Mesenchymal stem cell (in vitro differentiated cells and primary cell): ENCODE measurements at regions not wholly inside any gene's neighbourhood (a gene's known extent, or its start where the extent isn't known, plus 50 kb on each side); places are given as distances from the start of the nearest gene placed in this dataset.

Experiments used
- DNase-seq: peaks from one replicate; pipeline ENCODE4 v3.0.0-alpha.2; 2013
- H2AFZ ChIP-seq: one replicate; pipeline ENCODE4 v1.6.1; 2013; ENCODE audit warnings: low read depth, mild to moderate bottlenecking, control low read depth, inconsistent platforms, low read length, moderate library complexity
- H2AK5ac ChIP-seq: 2 replicates; pipeline ENCODE4 v1.6.1; 2013; ENCODE audit warnings: low read length, moderate library complexity, mild to moderate bottlenecking, inconsistent platforms; ENCODE audit not compliant: severe bottlenecking
- H2BK120ac ChIP-seq: one replicate; pipeline ENCODE4 v1.6.1; 2013; ENCODE audit warnings: low read depth, mild to moderate bottlenecking, inconsistent platforms, low read length, moderate library complexity
- H2BK12ac ChIP-seq, 2 experiments: one replicate each; pipeline ENCODE4 v1.6.1; 2013; ENCODE audit warnings: inconsistent platforms in 2 of 2, low read length in 2 of 2, mild to moderate bottlenecking in 2 of 2, moderate library complexity in 2 of 2, control low read depth in 1 of 2
- H2BK15ac ChIP-seq: one replicate; pipeline ENCODE4 v1.6.1; 2013; ENCODE audit warnings: mild to moderate bottlenecking, low read depth, inconsistent platforms; ENCODE audit not compliant: poor library complexity, severe bottlenecking
- H2BK5ac ChIP-seq: 2 replicates; pipeline ENCODE4 v1.6.1; 2013; ENCODE audit warnings: low read depth, mild to moderate bottlenecking, low read length, control low read depth, inconsistent platforms; ENCODE audit not compliant: poor library complexity, severe bottlenecking
- H3K14ac ChIP-seq, 2 experiments: one replicate each; pipeline ENCODE4 v1.6.1; 2013; ENCODE audit warnings: inconsistent platforms in 2 of 2, low read length in 2 of 2, control low read depth in 1 of 2, mild to moderate bottlenecking in 1 of 2, moderate library complexity in 1 of 2
- H3K18ac ChIP-seq, 2 experiments: one replicate each; pipeline ENCODE4 v1.6.1; 2013; ENCODE audit warnings: inconsistent platforms in 2 of 2, low read length in 2 of 2, control low read depth in 1 of 2, low read depth in 1 of 2, mild to moderate bottlenecking in 1 of 2
- H3K23ac ChIP-seq, 2 experiments: one replicate each; pipeline ENCODE4 v1.6.1; 2013; ENCODE audit warnings: inconsistent platforms in 2 of 2, low read length in 2 of 2, mild to moderate bottlenecking in 2 of 2, moderate library complexity in 2 of 2, control low read depth in 1 of 2
- H3K27ac ChIP-seq: 2 replicates; pipeline ENCODE4 v1.5.1; 2013; ENCODE audit warnings: mild to moderate bottlenecking, moderate library complexity, low read length, control low read depth, inconsistent platforms; ENCODE audit not compliant: poor library complexity, severe bottlenecking
- H3K27me3 ChIP-seq, 2 experiments: 2 replicates each; pipeline versions ENCODE4 v1.6.1 to v1.7.0; 2013; ENCODE audit warnings: low read length in 2 of 2, mild to moderate bottlenecking in 2 of 2, moderate library complexity in 2 of 2, control low read depth in 1 of 2, inconsistent platforms in 1 of 2; ENCODE audit not compliant: control insufficient read depth in 1 of 2, insufficient read depth in 1 of 2
- H3K36me3 ChIP-seq, 2 experiments: 2 replicates each; pipeline versions ENCODE4 v1.6.1 to v1.7.0; 2013; ENCODE audit warnings: low read length in 2 of 2, control low read depth in 1 of 2, inconsistent platforms in 1 of 2, low read depth in 1 of 2, mild to moderate bottlenecking in 1 of 2; ENCODE audit not compliant: insufficient read depth in 2 of 2, control insufficient read depth in 1 of 2
- H3K4ac ChIP-seq, 2 experiments: one replicate each; pipeline ENCODE4 v1.6.1; 2013; ENCODE audit warnings: inconsistent platforms in 2 of 2, low read length in 2 of 2, mild to moderate bottlenecking in 2 of 2, moderate library complexity in 2 of 2, control low read depth in 1 of 2, low read depth in 1 of 2
- H3K4me1 ChIP-seq: 2 replicates; pipeline ENCODE4 v1.6.1; 2013; ENCODE audit warnings: low read depth, low read length, control low read depth; ENCODE audit not compliant: control insufficient read depth, insufficient read depth
- H3K4me2 ChIP-seq: 2 replicates; pipeline ENCODE4 v1.6.1; 2013; ENCODE audit warnings: low read length, mild to moderate bottlenecking, inconsistent platforms; ENCODE audit not compliant: poor library complexity, severe bottlenecking
- H3K4me3 ChIP-seq, 2 experiments: 2 replicates each; pipeline versions ENCODE4 v1.5.1 to v1.7.0; 2013; ENCODE audit warnings: low read length in 2 of 2, mild to moderate bottlenecking in 2 of 2, control low read depth in 1 of 2, low read depth in 1 of 2; ENCODE audit not compliant: insufficient read depth in 1 of 2
- H3K79me1 ChIP-seq: replicated peaks from 2 replicates; pipeline ENCODE4 v1.6.1; 2013; ENCODE audit warnings: mild to moderate bottlenecking, control low read depth, low read length, inconsistent platforms; ENCODE audit not compliant: poor library complexity, severe bottlenecking
- H3K9ac ChIP-seq: 2 replicates; pipeline ENCODE4 v1.7.0; 2013; ENCODE audit warnings: mild to moderate bottlenecking, low read length, moderate library complexity
- H3K9me3 ChIP-seq: 2 replicates; pipeline ENCODE4 v1.7.0; 2013; ENCODE audit warnings: mild to moderate bottlenecking, low read length; ENCODE audit not compliant: control insufficient read depth
- H4K8ac ChIP-seq: one replicate; pipeline ENCODE4 v1.6.1; 2013; ENCODE audit warnings: inconsistent platforms, mild to moderate bottlenecking, low read length, moderate library complexity
- H4K91ac ChIP-seq: one replicate; pipeline ENCODE4 v1.6.1; 2013; ENCODE audit warnings: mild to moderate bottlenecking, low read length, inconsistent platforms
- WGBS: methylation state at CpG from one replicate; pipeline ENCODE4 v1.1.7; 2013; ENCODE audit warnings: mixed read lengths; 5-methylcytosine and 5-hydroxymethylcytosine counted together

- WGBS: 81% methylated on average over 3 of the region's 3 CpGs
- H3K9ac ChIP-seq: no peak overlapping the region
- H3K14ac ChIP-seq: no peak overlapping the region
- H3K36me3 ChIP-seq: no peaks in the 10 kb centered on the region
- H3K4me1 ChIP-seq: no peaks in the 10 kb centered on the region
- no peak overlapping the region for H4K91ac ChIP-seq
- no peak overlapping the region for H3K4me3 ChIP-seq
- no peak overlapping the region for H4K8ac ChIP-seq
- no peak overlapping the region for H3K23ac ChIP-seq
- H3K4me2 ChIP-seq: no peak overlapping the region
- H3K27me3 ChIP-seq: peaks cover 0 to 4% of the 10 kb centered on the region in 2 experiments
- H3K27ac ChIP-seq: no peak overlapping the region
- no peak overlapping the region for H2AK5ac ChIP-seq
- H2BK15ac ChIP-seq: no peak overlapping the region
- H2BK120ac ChIP-seq: no peak overlapping the region
- H3K9me3 ChIP-seq: no peaks in the 10 kb centered on the region
- no peak overlapping the region for H3K4ac ChIP-seq
- H3K18ac ChIP-seq: no peak overlapping the region
- H2AFZ ChIP-seq: no peak overlapping the region
- no peaks in the 10 kb centered on the region for H3K79me1 ChIP-seq
- DNase-seq: no peak
- no peak overlapping the region for H2BK12ac ChIP-seq
- no peak overlapping the region for H2BK5ac ChIP-seq
Observed at GRCh38 chr18:47507651-47508050, 256.2 kb upstream of the SKOR2 start.

- Histone ChIP-seq H3K79me1 (no peaks in the 10 kb centered on the region), H3K4ac (no peak overlapping the region), H2BK120ac (no peak overlapping the region), H3K4me3 (no peak overlapping the region), H4K8ac (no peak overlapping the region), H3K18ac (no peak overlapping the region), H3K4me2 (no peak overlapping the region), H3K27me3 (peaks cover 0 to 4% of the 10 kb centered on the region in 2 experiments), H3K27ac (no peak overlapping the region), H2AK5ac (no peak overlapping the region), H2AFZ (no peak overlapping the region), H2BK5ac (no peak overlapping the region), H3K14ac (no peak overlapping the region), H3K9ac (no peak overlapping the region), H2BK12ac (no peak overlapping the region), H3K4me1 (no peaks in the 10 kb centered on the region), H3K23ac (no peak overlapping the region), H2BK15ac (no peak overlapping the region), H3K9me3 (no peaks in the 10 kb centered on the region), H4K91ac (no peak overlapping the region), H3K36me3 (no peaks in the 10 kb centered on the region)
- 89% methylated on average over 5 of the region's 7 CpGs for WGBS
- DNase-seq: no peak
Observed at GRCh38 chr18:47506897-47507296, 255.4 kb upstream of the SKOR2 start.

GRCh38 chr18:47501946-47502345 lies 250.5 kb upstream of the SKOR2 start:
- 87% methylated on average over 6 of the region's 6 CpGs for WGBS
- Histone ChIP-seq H3K9ac (no peak overlapping the region), H2BK12ac (no peak overlapping the region), H3K27ac (no peak overlapping the region), H3K23ac (no peak overlapping the region), H3K14ac (no peak overlapping the region), H3K18ac (no peak overlapping the region), H2AFZ (no peak overlapping the region), H2BK5ac (no peak overlapping the region), H3K27me3 (peaks cover 0 to 14% of the 10 kb centered on the region in 2 experiments), H2AK5ac (no peak overlapping the region), H3K79me1 (no peaks in the 10 kb centered on the region), H2BK15ac (no peak overlapping the region), H3K4ac (no peak overlapping the region), H4K91ac (no peak overlapping the region), H3K4me1 (no peaks in the 10 kb centered on the region), H3K4me3 (no peak overlapping the region), H3K9me3 (no peaks in the 10 kb centered on the region), H3K36me3 (no peaks in the 10 kb centered on the region), H2BK120ac (no peak overlapping the region), H4K8ac (no peak overlapping the region), H3K4me2 (no peak overlapping the region)
- DNase-seq: no peak

- Histone ChIP-seq H2BK15ac (no peak overlapping the region), H2AK5ac (no peak overlapping the region), H3K23ac (no peak overlapping the region), H3K4me1 (no peaks in the 10 kb centered on the region), H3K4me2 (no peak overlapping the region), H3K9me3 (no peaks in the 10 kb centered on the region), H2AFZ (no peak overlapping the region), H3K18ac (no peak overlapping the region), H3K4ac (no peak overlapping the region), H3K79me1 (no peaks in the 10 kb centered on the region), H2BK12ac (no peak overlapping the region), H3K27me3 (peaks cover 0 to 14% of the 10 kb centered on the region in 2 experiments), H3K14ac (no peak overlapping the region), H4K91ac (no peak overlapping the region), H4K8ac (no peak overlapping the region), H3K4me3 (no peak overlapping the region), H3K9ac (no peak overlapping the region), H3K27ac (no peak overlapping the region), H2BK5ac (no peak overlapping the region), H2BK120ac (no peak overlapping the region), H3K36me3 (no peaks in the 10 kb centered on the region)
- WGBS: 62% methylated on average over 2 of the region's 2 CpGs
- DNase-seq: no peak
Observed at GRCh38 chr18:47500930-47501329, 249.5 kb upstream of the SKOR2 start.
